NB4 (cell line): ENCODE measurements at regions not wholly inside any gene's neighbourhood (a gene's known extent, or its start where the extent isn't known, plus 50 kb on each side); places are given as distances from the start of the nearest gene placed in this dataset.

Experiments used
- CTCF ChIP-seq: IDR thresholded peaks from one replicate; pipeline ENCODE4 v1.5.1; 2012; ENCODE audit warnings: low read depth, low read length
- MAX ChIP-seq: IDR thresholded peaks from 2 replicates; pipeline ENCODE4 v1.6.1; 2011; ENCODE audit warnings: low read depth, low read length
- MYC ChIP-seq: IDR thresholded peaks from 2 replicates; pipeline ENCODE4 v1.6.1; 2011; ENCODE audit warnings: low read depth, low read length
- POLR2A ChIP-seq: IDR thresholded peaks from 2 replicates; pipeline ENCODE4 v1.6.1; 2011; ENCODE audit warnings: mild to moderate bottlenecking; ENCODE audit not compliant: insufficient read length; ENCODE audit errors: extremely low read depth

- TF ChIP-seq MAX (no peak), POLR2A (no peak), CTCF (no peak), MYC (no peak)
Observed at GRCh38 chr3:181239441-181239840, 249.9 kb upstream of the DNAJC19 start.
